HL-60 (cell line): ENCODE measurements at regions not wholly inside any gene's neighbourhood (a gene's known extent, or its start where the extent isn't known, plus 50 kb on each side); places are given as distances from the start of the nearest gene placed in this dataset.

Experiments used
- DNase-seq, 2 experiments: peaks; one replicate each; pipeline ENCODE4 v3.0.0-alpha.2; 2010 to 2020; ENCODE audit warnings: low read depth in 1 of 2, low spot score in 1 of 2
- H3K27ac ChIP-seq: fragments of 250-450 bp; sonication (Bioruptor Pico); replicated peaks from 2 replicates; pipeline ENCODE4 v1.5.1; 2020; ENCODE audit warnings: mild to moderate bottlenecking, moderate library complexity
- H3K27me3 ChIP-seq: fragments of 250-450 bp; sonication (Bioruptor Pico); 2 replicates; pipeline ENCODE4 v1.5.1; 2021; ENCODE audit warnings: mild to moderate bottlenecking, moderate library complexity; ENCODE audit not compliant: insufficient read depth, poor library complexity, severe bottlenecking
- H3K4me3 ChIP-seq: replicated peaks from 2 replicates; pipeline ENCODE4 v1.5.1; 2011; ENCODE audit warnings: mild to moderate bottlenecking, control low read depth, low read length; ENCODE audit not compliant: insufficient read depth
- CTCF ChIP-seq: IDR thresholded peaks from one replicate; pipeline ENCODE4 v1.5.1; 2011; ENCODE audit warnings: low read length, control low read depth, inconsistent platforms; ENCODE audit not compliant: insufficient read depth
- GABPA ChIP-seq: IDR thresholded peaks from 2 replicates; pipeline ENCODE4 v1.6.1; 2012; ENCODE audit warnings: low read depth
- POLR2AphosphoS5 ChIP-seq: IDR thresholded peaks from 2 replicates; pipeline ENCODE4 v1.6.1; 2012; ENCODE audit warnings: low read depth
- REST ChIP-seq: IDR thresholded peaks from 2 replicates; pipeline ENCODE4 v1.6.1; 2012; ENCODE audit warnings: low read depth; ENCODE audit not compliant: insufficient replicate concordance
- SPI1 ChIP-seq: IDR thresholded peaks from 2 replicates; pipeline ENCODE4 v1.6.1; 2012; ENCODE audit warnings: low read depth, mild to moderate bottlenecking, borderline replicate concordance

- Histone ChIP-seq H3K27ac (no peak overlapping the region), H3K27me3 (peaks cover 4% of the 10 kb centered on the region), H3K4me3 (no peak overlapping the region)
- DNase-seq: no peak
- peak; percentile 93 for TF ChIP-seq REST
- no peak for TF ChIP-seq SPI1
These were observed 94.0 kb upstream of the KCND3 start for GRCh38 chr1:112083487-112083886.

GRCh38 chr1:112092656-112093371 lies 103.3 kb upstream of the KCND3 start:
- Histone ChIP-seq H3K27me3 (no peaks in the 10 kb centered on the region), H3K27ac (no peak overlapping the region), H3K4me3 (no peak overlapping the region)
- no peak for TF ChIP-seq POLR2AphosphoS5
- DNase-seq: no peak

GRCh38 chr1:112093372-112093694 lies 103.9 kb upstream of the KCND3 start:
- Histone ChIP-seq H3K27ac (no peak overlapping the region), H3K4me3 (no peak overlapping the region)

GRCh38 chr1:112099979-112100378 lies 110.5 kb upstream of the KCND3 start:
- DNase-seq: no peak
- TF ChIP-seq SPI1 (no peak), CTCF (no peak), POLR2AphosphoS5 (no peak), REST (no peak), GABPA (no peak)
- Histone ChIP-seq H3K27me3 (no peaks in the 10 kb centered on the region), H3K27ac (no peak overlapping the region), H3K4me3 (no peak overlapping the region)

More at GRCh38 chr1:112093372-112093694, 103.9 kb upstream of the KCND3 start:
- DNase-seq: no peak
- no peaks in the 10 kb centered on the region for H3K27me3 ChIP-seq
- TF ChIP-seq REST (no peak), SPI1 (no peak), GABPA (no peak), CTCF (no peak), POLR2AphosphoS5 (no peak)
